ENCODE measurements at regions not wholly inside any gene's neighbourhood (a gene's known extent, or its start where the extent isn't known, plus 50 kb on each side); places are given as distances from the start of the nearest gene placed in this dataset.

DNA sequence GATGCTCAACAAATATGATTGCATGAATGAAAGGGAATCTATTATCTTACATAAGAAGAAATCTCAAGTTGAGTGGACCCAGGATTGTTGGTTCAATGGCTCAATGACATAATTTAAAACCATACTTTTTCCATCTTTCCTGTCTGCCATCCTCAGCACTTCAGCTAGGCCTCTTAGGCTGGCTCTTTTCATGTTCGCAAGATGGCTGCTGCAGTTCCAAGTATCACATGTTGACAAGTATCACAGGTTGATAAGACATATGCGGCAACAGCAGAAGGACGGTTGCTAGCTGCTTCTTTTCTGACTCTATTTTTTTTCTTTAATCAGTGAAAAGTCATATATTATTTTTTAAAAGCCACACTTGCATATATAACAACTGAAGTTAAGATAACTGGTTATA, 79.0 kb upstream of the CDK6 start:
- TF ChIP-seq CTCF (conservative IDR thresholded peaks at IDR 0.05 in 1 of 2, IDR thresholded peaks at IDR 0.05 in 1 of 2; ENCODE audit: extremely low read depth in 1 of 2, insufficient read depth in 1 of 2, low read depth in 1 of 2, low read length in 2 of 2) (no peak), EZH2 (IDR thresholded peaks at IDR 0.05; ENCODE audit: borderline replicate concordance, low read length) (no peak)
